GM12878 (cell line): ENCODE measurements at regions not wholly inside any gene's neighbourhood (a gene's known extent, or its start where the extent isn't known, plus 50 kb on each side); places are given as distances from the start of the nearest gene placed in this dataset.

ENCODE experiments used
- ATAC-seq: fragments of 200-7000 bp; cut with Tn5 transposase; 3 replicates; pipeline ENCODE4 v1.9.1; 2020; ENCODE audit warnings: mild to moderate bottlenecking, moderate library complexity
- BruUV-seq: library from RNA; stranded (reverse); fragments of 400-500 nt; replicated peaks from 2 replicates; lab custom pipeline; 2021; lab: Mats Ljungman, UMichigan
- CTCF ChIA-PET: fragments of 300-600 bp; sonication (Branson Sonifier 250); formaldehyde crosslinking; extraction: SDS; loops from one replicate; lab custom pipeline; 2021; ENCODE audit warnings: inconsistent platforms; lab: Yijun Ruan, JAX
- POLR2A ChIA-PET: fragments of 350-600 bp; formaldehyde crosslinking; extraction: SDS; loops from one replicate; lab custom pipeline; 2021; ENCODE audit warnings: inconsistent platforms; lab: Charles Lee
- RAD21 ChIA-PET: fragments of 300-600 bp; sonication (Branson Sonifier 250); formaldehyde crosslinking; loops from one replicate; lab custom pipeline; 2023; ENCODE audit warnings: antibody characterized with exemption; ENCODE audit not compliant: unreplicated experiment; lab: Charles Lee
- SMC1A ChIA-PET: fragments of 300-600 bp; sonication (Branson Sonifier 250); formaldehyde crosslinking; loops from one replicate; lab custom pipeline; 2023; ENCODE audit not compliant: unreplicated experiment, uncharacterized antibody; lab: Charles Lee
- DNase-seq: peaks from one replicate; pipeline ENCODE4 v3.0.0-alpha.2; 2011; ENCODE audit warnings: low read depth, low spot score
- FAIRE-seq: peaks from 3 replicates; lab custom pipeline; 2011; peaks lifted over from hg19 to GRCh38; lab: Jason Lieb, UNC
- H2AFZ ChIP-seq: 2 replicates; pipeline ENCODE4 v1.6.0; 2011; ENCODE audit warnings: low read depth, low read length, control low read depth; ENCODE audit not compliant: control insufficient read depth
- H3K27ac ChIP-seq: 2 replicates; pipeline ENCODE4 v1.5.1; 2011; ENCODE audit warnings: control low read depth; ENCODE audit not compliant: control insufficient read depth, insufficient read depth
- H3K27me3 ChIP-seq, 2 experiments: replicated peaks in 1 of 2; 2 replicates each; pipeline versions ENCODE4 v1.6.0 to v1.6.1; 2011; ENCODE audit warnings: low read length in 1 of 2; ENCODE audit not compliant: control insufficient read depth in 2 of 2, insufficient read depth in 2 of 2
- H3K36me3 ChIP-seq, 2 experiments: 2 replicates each; pipeline ENCODE4 v1.5.1; 2011; ENCODE audit warnings: low read length in 1 of 2; ENCODE audit not compliant: control insufficient read depth in 2 of 2, insufficient read depth in 2 of 2
- H3K4me1 ChIP-seq: 2 replicates; pipeline ENCODE4 v1.6.1; 2011; ENCODE audit warnings: mild to moderate bottlenecking, low read length, moderate library complexity, mixed read lengths; ENCODE audit not compliant: control insufficient read depth, insufficient read depth
- H3K4me2 ChIP-seq: 2 replicates; pipeline ENCODE4 v1.6.0; 2011; ENCODE audit warnings: control low read depth; ENCODE audit not compliant: control insufficient read depth, insufficient read depth
- H3K4me3 ChIP-seq: fragments of 200-600 bp; sonication (generic); 2 replicates; pipeline ENCODE4 v1.5.1; 2016
- H3K79me2 ChIP-seq: 2 replicates; pipeline ENCODE4 v1.6.0; 2011; ENCODE audit warnings: low read length; ENCODE audit not compliant: control insufficient read depth, insufficient read depth
- H3K9ac ChIP-seq: 2 replicates; pipeline ENCODE4 v1.8.0; 2011; ENCODE audit warnings: low read length, control low read depth, mixed read lengths; ENCODE audit not compliant: control insufficient read depth, insufficient read depth
- H3K9me3 ChIP-seq: replicated peaks from 3 replicates; pipeline ENCODE4 v1.5.1; 2011; ENCODE audit warnings: mild to moderate bottlenecking, low read length; ENCODE audit not compliant: control insufficient read depth, insufficient read depth
- H4K20me1 ChIP-seq: 2 replicates; pipeline ENCODE4 v1.6.0; 2011; ENCODE audit not compliant: control insufficient read depth, insufficient read depth
- ASH2L ChIP-seq: fragments of 300-600, 200-600 bp; sonication (generic); IDR thresholded peaks from 2 replicates; pipeline ENCODE4 v1.6.1; 2017; ENCODE audit warnings: low read depth, mild to moderate bottlenecking, borderline replicate concordance
- CREB1 ChIP-seq: IDR thresholded peaks from 2 replicates; pipeline ENCODE4 v1.6.1; 2012; ENCODE audit warnings: low read depth, mild to moderate bottlenecking, inconsistent platforms
- E2F4 ChIP-seq: IDR thresholded peaks from 2 replicates; pipeline ENCODE4 v1.6.1; 2012; ENCODE audit warnings: low read depth, low read length, improper control_type of control experiment
- HCFC1 ChIP-seq: fragments of 150-350 bp; IDR thresholded peaks from 2 replicates; pipeline ENCODE4 v1.6.1; 2014; ENCODE audit warnings: low read length
- IKZF1 ChIP-seq: fragments of 450-650 bp; conservative IDR thresholded peaks from 2 replicates; pipeline ENCODE4 v1.6.1; 2017; ENCODE audit warnings: antibody characterized with exemption, mild to moderate bottlenecking
- IKZF2 ChIP-seq, 2 experiments: fragments of 450-650 bp; IDR thresholded peaks; 2 replicates each; pipeline ENCODE4 v1.6.1; 2017; ENCODE audit warnings: mild to moderate bottlenecking in 2 of 2, moderate library complexity in 2 of 2
- MEF2A ChIP-seq: IDR thresholded peaks from 2 replicates; pipeline ENCODE4 v1.6.1; 2011; ENCODE audit warnings: low read depth, mild to moderate bottlenecking, low read length, moderate library complexity; ENCODE audit not compliant: insufficient read depth
- RB1 ChIP-seq: fragments of 450-650 bp; formaldehyde crosslinking; IDR thresholded peaks from 2 replicates; pipeline ENCODE4 v1.6.1; 2017; ENCODE audit warnings: mild to moderate bottlenecking, borderline replicate concordance
- TCF7 ChIP-seq: IDR thresholded peaks from 2 replicates; pipeline ENCODE4 v1.6.1; 2014; ENCODE audit warnings: antibody characterized with exemption, borderline replicate concordance
- ZNF274 ChIP-seq: IDR thresholded peaks from one replicate; pipeline ENCODE4 v1.8.0; 2011; ENCODE audit not compliant: insufficient read length, insufficient read depth
- ZNF687 ChIP-seq: fragments of 450-650 bp; IDR thresholded peaks from 2 replicates; pipeline ENCODE4 v1.6.1; 2017; ENCODE audit warnings: mild to moderate bottlenecking, moderate library complexity
- in situ Hi-C: fragments of 300-500 bp; cut with MboI; formaldehyde crosslinking; loops from 9 replicates; pipeline ENCODE4 v1.14.3; 2018; ENCODE audit warnings: mixed read lengths
- intact Hi-C: fragments of 100-400 bp; cut with micrococcal nuclease; formaldehyde crosslinking; loops from one replicate; pipeline ENCODE4 v1.14.2; 2022; ENCODE audit not compliant: unreplicated experiment

DNA sequence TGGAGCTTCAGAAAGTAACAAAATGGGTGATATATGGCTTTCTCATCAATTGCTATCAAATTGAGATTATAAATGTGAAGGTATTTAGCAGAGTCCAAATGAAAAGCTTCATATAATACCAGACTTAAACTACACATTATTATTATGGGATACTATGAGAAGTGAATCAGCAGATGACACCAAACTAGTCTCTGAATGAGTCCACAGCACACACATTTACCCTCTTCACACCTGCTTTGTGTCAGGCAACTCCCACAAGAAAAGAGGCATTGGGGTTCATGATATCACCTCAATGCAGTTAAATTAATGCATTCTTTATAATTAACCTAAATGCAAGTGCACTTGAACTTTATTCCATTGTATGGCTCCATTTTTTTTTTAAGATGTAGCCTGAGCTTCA lies 330.5 kb downstream of the BCL11B start:
- Histone ChIP-seq H3K9ac (no peak overlapping the region), H3K27ac (no peak overlapping the region), H3K36me3 (no peaks in the 10 kb centered on the region), H3K4me3 (no peak overlapping the region), H3K9me3 (no peaks in the 10 kb centered on the region), H3K27me3 (no peaks in the 10 kb centered on the region), H3K79me2 (no peaks in the 10 kb centered on the region), H4K20me1 (no peaks in the 10 kb centered on the region), H3K4me1 (no peaks in the 10 kb centered on the region), H2AFZ (no peak overlapping the region), H3K4me2 (no peak overlapping the region)
- ATAC-seq (no peak), DNase-seq (no peak), FAIRE-seq (no peak)
- no peak for TF ChIP-seq ZNF274
- no peak for TF ChIP-seq IKZF2 (IDR thresholded peaks at IDR 0.05)
- no peak for TF ChIP-seq RB1
- no peak for TF ChIP-seq E2F4
- TF ChIP-seq ASH2L = no peak
- TF ChIP-seq CREB1 = no peak
- no peak for TF ChIP-seq TCF7
- TF ChIP-seq IKZF1 = no peak
- no peak for TF ChIP-seq ZNF687
- no peak for TF ChIP-seq MEF2A
- no peak for TF ChIP-seq HCFC1
- ChIA-PET POLR2A (no interaction called here), SMC1A (interaction anchor here (1.0 kb wide), 1 partner anchor 9 kb away, joined by 3 read pairs; no protein-coding TSS in a partner anchor), CTCF (no interaction called here), RAD21 (no interaction called here)
- BruUV-seq = no TSS peak
- intact Hi-C loops = no loop called here
- in situ Hi-C loops = no loop called here
